Choroid plexus epithelial cell (primary cell): ENCODE measurements at regions not wholly inside any gene's neighbourhood (a gene's known extent, or its start where the extent isn't known, plus 50 kb on each side); places are given as distances from the start of the nearest gene placed in this dataset.

ENCODE experiments used
- DNase-seq: peaks from one replicate; pipeline ENCODE4 v3.0.0-alpha.2; 2010; ENCODE audit warnings: low read depth
- H3K4me3 ChIP-seq: 2 replicates; pipeline ENCODE4 v1.5.1; 2011; ENCODE audit warnings: low read depth, mild to moderate bottlenecking, control low read depth, low read length, moderate library complexity
- CTCF ChIP-seq: conservative IDR thresholded peaks from 2 replicates; pipeline ENCODE4 v1.5.1; 2011; ENCODE audit warnings: low read depth, mild to moderate bottlenecking, control low read depth, inconsistent platforms, low read length, moderate library complexity

- no peak for TF ChIP-seq CTCF
- no peak for DNase-seq
- H3K4me3 ChIP-seq = no peak overlapping the region
Measured at GRCh38 chr16:26649381-26650045, 417.2 kb upstream of the C16orf82 start.

- no peak overlapping the region for H3K4me3 ChIP-seq
- no peak for DNase-seq
- no peak for TF ChIP-seq CTCF
Measured at GRCh38 chr16:26651464-26651863, 415.3 kb upstream of the C16orf82 start.

- no peak overlapping the region for H3K4me3 ChIP-seq
- DNase-seq = no peak
- no peak for TF ChIP-seq CTCF
Measured at GRCh38 chr16:26651884-26652283, 414.8 kb upstream of the C16orf82 start.

GRCh38 chr16:26658486-26658885 lies 408.2 kb upstream of the C16orf82 start:
- DNase-seq = no peak
- no peak overlapping the region for H3K4me3 ChIP-seq
- no peak for TF ChIP-seq CTCF

- no peak for DNase-seq
- no peak for TF ChIP-seq CTCF
- no peak overlapping the region for H3K4me3 ChIP-seq
Measured at GRCh38 chr16:26658915-26659314, 407.8 kb upstream of the C16orf82 start.

- TF ChIP-seq CTCF = no peak
- no peak for DNase-seq
- H3K4me3 ChIP-seq = no peak overlapping the region
Measured at GRCh38 chr16:26664086-26664485, 402.6 kb upstream of the C16orf82 start.
